Glutamatergic neuron (in vitro differentiated cells): ENCODE measurements at regions not wholly inside any gene's neighbourhood (a gene's known extent, or its start where the extent isn't known, plus 50 kb on each side); places are given as distances from the start of the nearest gene placed in this dataset.

Experiments used
- DNase-seq: peaks from one replicate; pipeline ENCODE4 v3.0.0; 2022
- H3K27ac Mint-ChIP-seq: one replicate; pipeline ENCODE4 v1.8.0; 2020; ENCODE audit warnings: mild to moderate bottlenecking, mixed read lengths, inconsistent platforms; ENCODE audit not compliant: unreplicated experiment
- H3K27me3 Mint-ChIP-seq: one replicate; pipeline ENCODE4 v1.8.0; 2020; ENCODE audit warnings: mild to moderate bottlenecking, moderate library complexity, mixed read lengths, inconsistent platforms; ENCODE audit not compliant: unreplicated experiment
- H3K36me3 Mint-ChIP-seq: one replicate; pipeline ENCODE4 v1.8.0; 2020; ENCODE audit warnings: mild to moderate bottlenecking, mixed read lengths, inconsistent platforms; ENCODE audit not compliant: unreplicated experiment
- H3K4me1 Mint-ChIP-seq: one replicate; pipeline ENCODE4 v1.8.0; 2020; ENCODE audit warnings: mild to moderate bottlenecking, low read depth, mixed read lengths, inconsistent platforms; ENCODE audit not compliant: unreplicated experiment
- H3K4me3 Mint-ChIP-seq: one replicate; pipeline ENCODE4 v1.8.0; 2020; ENCODE audit warnings: mild to moderate bottlenecking, mixed read lengths, inconsistent platforms; ENCODE audit not compliant: unreplicated experiment
- H3K9me3 Mint-ChIP-seq: one replicate; pipeline ENCODE4 v1.8.0; 2020; ENCODE audit warnings: mild to moderate bottlenecking, moderate library complexity, mixed read lengths, inconsistent platforms; ENCODE audit not compliant: unreplicated experiment
- CTCF ChIP-seq: fragments of 200-600 bp; sonication (generic); IDR thresholded peaks from one replicate; pipeline ENCODE4 v1.5.0; 2021; ENCODE audit not compliant: partially characterized antibody, unreplicated experiment

- Mint-ChIP-seq H3K27me3 (no peaks in the 10 kb centered on the region), H3K9me3 (peaks cover 2% of the 10 kb centered on the region), H3K27ac (no peak overlapping the region), H3K36me3 (peaks cover 2% of the 10 kb centered on the region), H3K4me1 (no peaks in the 10 kb centered on the region), H3K4me3 (no peak overlapping the region)
- TF ChIP-seq CTCF = no peak
- no peak for DNase-seq
These were observed 222.8 kb downstream of the ARL4C start for GRCh38 chr2:234273887-234274584.

DNA sequence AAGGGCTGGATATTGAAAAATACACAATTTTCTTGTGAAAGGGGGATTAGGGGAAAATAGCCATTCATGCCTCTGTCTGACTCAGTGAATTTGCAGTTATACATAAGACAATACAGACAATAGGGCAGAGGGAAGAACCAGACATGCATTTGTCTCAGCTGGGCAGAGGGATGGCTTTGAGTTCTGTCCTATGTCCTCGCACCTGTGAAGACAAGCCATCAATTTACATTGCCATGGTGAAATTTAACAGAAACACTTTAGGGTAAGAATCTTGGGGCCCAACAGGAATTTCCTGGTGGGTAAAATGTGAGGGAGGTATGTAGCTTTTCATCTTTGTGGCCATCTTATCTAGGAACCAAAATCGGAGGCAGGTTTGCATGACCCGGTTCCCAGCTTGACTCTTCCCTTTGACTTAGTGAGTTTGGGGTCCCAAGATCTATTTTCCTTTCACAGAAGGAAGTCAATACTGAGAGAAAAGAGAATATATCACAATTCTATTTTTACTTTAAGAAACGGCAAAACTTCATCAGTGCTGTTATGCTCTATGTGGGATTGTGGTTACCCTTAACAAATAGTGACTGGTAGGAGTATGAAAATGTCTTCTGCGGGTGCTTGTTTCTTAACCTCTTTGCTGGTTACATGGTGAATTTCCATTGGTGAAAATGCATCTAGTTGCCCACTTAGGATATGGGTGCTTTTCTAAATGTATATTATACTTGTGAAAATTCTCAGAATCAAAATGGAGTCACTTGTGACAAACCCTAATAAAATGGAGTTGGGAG, 221.8 kb downstream of the SPP2 start:
- no peaks in the 10 kb centered on the region for H3K9me3 Mint-ChIP-seq
- no peak for TF ChIP-seq CTCF
- no peak overlapping the region for H3K27ac Mint-ChIP-seq
- no peak for DNase-seq
- H3K4me3 Mint-ChIP-seq = no peak overlapping the region
- no peaks in the 10 kb centered on the region for H3K27me3 Mint-ChIP-seq
- H3K36me3 Mint-ChIP-seq = no peaks in the 10 kb centered on the region
- H3K4me1 Mint-ChIP-seq = no peaks in the 10 kb centered on the region

DNA sequence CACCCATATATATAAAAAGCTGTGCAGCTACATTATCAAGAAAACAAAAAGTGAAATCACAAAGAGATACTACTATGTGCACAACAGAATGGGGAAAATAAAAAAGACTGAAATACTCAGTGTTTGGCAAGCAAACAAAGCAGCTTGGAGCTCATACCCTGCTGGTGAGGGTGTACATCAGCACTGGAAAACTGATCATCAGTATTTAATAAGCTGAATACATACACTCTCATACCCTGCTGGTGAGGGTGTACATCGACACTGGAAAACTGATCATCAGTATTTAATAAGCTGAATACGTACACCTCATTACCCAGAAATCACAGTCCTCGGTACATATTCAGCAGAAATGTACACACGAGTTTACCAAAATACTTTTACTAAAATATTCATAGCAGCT, 220.8 kb downstream of the SPP2 start:
- H3K36me3 Mint-ChIP-seq = no peaks in the 10 kb centered on the region
- TF ChIP-seq CTCF = no peak
- no peak overlapping the region for H3K27ac Mint-ChIP-seq
- DNase-seq = no peak
- no peak overlapping the region for H3K4me3 Mint-ChIP-seq
- no peaks in the 10 kb centered on the region for H3K27me3 Mint-ChIP-seq
- no peaks in the 10 kb centered on the region for H3K4me1 Mint-ChIP-seq
- H3K9me3 Mint-ChIP-seq = no peaks in the 10 kb centered on the region

DNA sequence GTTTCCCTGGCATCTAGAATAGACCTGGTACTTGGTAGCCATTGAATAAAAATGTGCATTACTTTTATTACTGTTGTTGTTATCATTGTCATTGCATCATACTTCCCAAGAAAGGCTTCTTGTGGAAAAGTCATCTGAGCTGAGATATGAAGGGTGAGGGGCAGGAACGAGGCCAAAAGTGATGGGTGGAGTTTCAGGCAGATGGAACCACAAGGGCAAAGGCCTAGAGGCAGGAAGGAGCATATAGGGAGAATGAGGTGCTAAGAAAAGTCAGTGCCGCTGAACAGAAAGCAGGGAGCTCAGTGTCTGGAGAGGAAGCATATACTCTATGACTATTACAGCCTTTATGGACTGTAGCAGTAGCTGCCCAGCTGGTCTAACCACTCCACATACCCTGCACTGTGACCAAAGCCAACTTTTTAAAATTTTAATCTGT, 219.3 kb downstream of the SPP2 start:
- no peaks in the 10 kb centered on the region for H3K36me3 Mint-ChIP-seq
- no peak for DNase-seq
- H3K9me3 Mint-ChIP-seq = no peaks in the 10 kb centered on the region
- no peak overlapping the region for H3K4me3 Mint-ChIP-seq
- no peak for TF ChIP-seq CTCF
- H3K27ac Mint-ChIP-seq = no peak overlapping the region
- no peaks in the 10 kb centered on the region for H3K4me1 Mint-ChIP-seq
- H3K27me3 Mint-ChIP-seq = no peaks in the 10 kb centered on the region

GRCh38 chr2:234267534-234267933, 217.0 kb downstream of the SPP2 start:
- H3K4me3 Mint-ChIP-seq = no peak overlapping the region
- H3K9me3 Mint-ChIP-seq = no peaks in the 10 kb centered on the region
- DNase-seq = no peak
- no peaks in the 10 kb centered on the region for H3K36me3 Mint-ChIP-seq
- no peak overlapping the region for H3K27ac Mint-ChIP-seq
- TF ChIP-seq CTCF = no peak
- H3K27me3 Mint-ChIP-seq = no peaks in the 10 kb centered on the region
- no peaks in the 10 kb centered on the region for H3K4me1 Mint-ChIP-seq
